Gastroesophageal sphincter (tissue), 3 donors: ENCODE measurements at regions not wholly inside any gene's neighbourhood (a gene's known extent, or its start where the extent isn't known, plus 50 kb on each side); places are given as distances from the start of the nearest gene placed in this dataset.

Experiments used
- EP300 ChIP-seq: sonication (generic); formaldehyde crosslinking; IDR thresholded peaks from one replicate; pipeline ENCODE4 v1.6.1; 2017; ENCODE audit warnings: antibody characterized with exemption, mild to moderate bottlenecking
- POLR2AphosphoS5 ChIP-seq: sonication (generic); formaldehyde crosslinking; IDR thresholded peaks from one replicate; pipeline ENCODE4 v1.6.1; 2017; ENCODE audit warnings: antibody characterized with exemption
- TF ChIP-seq, protein P1 (sequence below), 4 experiments: fragments of 200-600 bp in 2 of 4; fragments of 450-650 bp in 2 of 4; sonication (generic) in 1 of 4; IDR thresholded peaks; one replicate each; pipeline ENCODE4 v1.5.1; 2017 to 2019; ENCODE audit warnings: antibody characterized with exemption in 4 of 4, mild to moderate bottlenecking in 2 of 4, moderate library complexity in 2 of 4

- TF ChIP-seq, protein P1, sequence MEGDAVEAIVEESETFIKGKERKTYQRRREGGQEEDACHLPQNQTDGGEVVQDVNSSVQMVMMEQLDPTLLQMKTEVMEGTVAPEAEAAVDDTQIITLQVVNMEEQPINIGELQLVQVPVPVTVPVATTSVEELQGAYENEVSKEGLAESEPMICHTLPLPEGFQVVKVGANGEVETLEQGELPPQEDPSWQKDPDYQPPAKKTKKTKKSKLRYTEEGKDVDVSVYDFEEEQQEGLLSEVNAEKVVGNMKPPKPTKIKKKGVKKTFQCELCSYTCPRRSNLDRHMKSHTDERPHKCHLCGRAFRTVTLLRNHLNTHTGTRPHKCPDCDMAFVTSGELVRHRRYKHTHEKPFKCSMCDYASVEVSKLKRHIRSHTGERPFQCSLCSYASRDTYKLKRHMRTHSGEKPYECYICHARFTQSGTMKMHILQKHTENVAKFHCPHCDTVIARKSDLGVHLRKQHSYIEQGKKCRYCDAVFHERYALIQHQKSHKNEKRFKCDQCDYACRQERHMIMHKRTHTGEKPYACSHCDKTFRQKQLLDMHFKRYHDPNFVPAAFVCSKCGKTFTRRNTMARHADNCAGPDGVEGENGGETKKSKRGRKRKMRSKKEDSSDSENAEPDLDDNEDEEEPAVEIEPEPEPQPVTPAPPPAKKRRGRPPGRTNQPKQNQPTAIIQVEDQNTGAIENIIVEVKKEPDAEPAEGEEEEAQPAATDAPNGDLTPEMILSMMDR (IDR thresholded peaks at IDR 0.05), result no peak
- no peak for TF ChIP-seq POLR2AphosphoS5
- TF ChIP-seq EP300, result no peak
Measured at GRCh38 chr14:83777516-83777915, 1752.4 kb upstream of the FLRT2 start.
